Ascending aorta (tissue), 2 donors: ENCODE measurements at regions not wholly inside any gene's neighbourhood (a gene's known extent, or its start where the extent isn't known, plus 50 kb on each side); places are given as distances from the start of the nearest gene placed in this dataset.

Experiments used
- DNase-seq, 2 donors: peaks; one replicate each; pipeline ENCODE4 v3.0.0-alpha.2; 2019; ENCODE audit warnings: low spot score in 2 of 2
- H3K27ac ChIP-seq, 2 donors: fragments of 200-600 bp; sonication (generic); one replicate each; pipeline ENCODE4 v1.5.1; 2016 to 2017; ENCODE audit warnings: mild to moderate bottlenecking in 1 of 2
- H3K27me3 ChIP-seq: fragments of 200-600 bp; sonication (generic); one replicate; pipeline ENCODE4 v1.5.1; 2017
- H3K36me3 ChIP-seq, 2 donors: fragments of 200-600 bp; sonication (generic); one replicate each; pipeline ENCODE4 v1.5.1; 2016
- H3K4me1 ChIP-seq, 2 donors: fragments of 200-600 bp; sonication (generic); one replicate each; pipeline ENCODE4 v1.5.1; 2016 to 2017; ENCODE audit warnings: mild to moderate bottlenecking in 1 of 2
- H3K4me3 ChIP-seq, 2 donors: fragments of 200-600 bp; sonication (generic); one replicate each; pipeline ENCODE4 v1.5.1; 2016 to 2017; ENCODE audit warnings: mild to moderate bottlenecking in 1 of 2
- H3K9me3 ChIP-seq, 2 donors: fragments of 200-600 bp; sonication (generic); one replicate each; pipeline ENCODE4 v1.5.1; 2016
- intact Hi-C: fragments of 100-400 bp; cut with DNase I; formaldehyde crosslinking; loops from one replicate; pipeline ENCODE4 v1.15.1; 2023
- TF ChIP-seq, protein P1 (sequence below), 3 experiments: fragments of 200-600 bp in 2 of 3; fragments of 450-650 bp in 1 of 3; sonication (generic) in 2 of 3; IDR thresholded peaks; one replicate each; pipeline ENCODE4 v1.5.1; 2016 to 2019; ENCODE audit warnings: antibody characterized with exemption in 3 of 3, mild to moderate bottlenecking in 1 of 3, moderate library complexity in 1 of 3

- intact Hi-C loops = no loop called here
- no peaks in the 10 kb centered on the region for H3K36me3 ChIP-seq
- no peaks in the 10 kb centered on the region for H3K27me3 ChIP-seq
- H3K4me3 ChIP-seq = no peak overlapping the region
- no peaks in the 10 kb centered on the region for H3K9me3 ChIP-seq
- TF ChIP-seq, protein P1, sequence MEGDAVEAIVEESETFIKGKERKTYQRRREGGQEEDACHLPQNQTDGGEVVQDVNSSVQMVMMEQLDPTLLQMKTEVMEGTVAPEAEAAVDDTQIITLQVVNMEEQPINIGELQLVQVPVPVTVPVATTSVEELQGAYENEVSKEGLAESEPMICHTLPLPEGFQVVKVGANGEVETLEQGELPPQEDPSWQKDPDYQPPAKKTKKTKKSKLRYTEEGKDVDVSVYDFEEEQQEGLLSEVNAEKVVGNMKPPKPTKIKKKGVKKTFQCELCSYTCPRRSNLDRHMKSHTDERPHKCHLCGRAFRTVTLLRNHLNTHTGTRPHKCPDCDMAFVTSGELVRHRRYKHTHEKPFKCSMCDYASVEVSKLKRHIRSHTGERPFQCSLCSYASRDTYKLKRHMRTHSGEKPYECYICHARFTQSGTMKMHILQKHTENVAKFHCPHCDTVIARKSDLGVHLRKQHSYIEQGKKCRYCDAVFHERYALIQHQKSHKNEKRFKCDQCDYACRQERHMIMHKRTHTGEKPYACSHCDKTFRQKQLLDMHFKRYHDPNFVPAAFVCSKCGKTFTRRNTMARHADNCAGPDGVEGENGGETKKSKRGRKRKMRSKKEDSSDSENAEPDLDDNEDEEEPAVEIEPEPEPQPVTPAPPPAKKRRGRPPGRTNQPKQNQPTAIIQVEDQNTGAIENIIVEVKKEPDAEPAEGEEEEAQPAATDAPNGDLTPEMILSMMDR (IDR thresholded peaks at IDR 0.05) = no peak
- DNase-seq = no peak
- no peaks in the 10 kb centered on the region for H3K4me1 ChIP-seq
- no peak overlapping the region for H3K27ac ChIP-seq
Observed at GRCh38 chr7:119483364-119483763, 789.6 kb upstream of the KCND2 start.

GRCh38 chr7:119514326-119514725 lies 758.6 kb upstream of the KCND2 start:
- H3K4me1 ChIP-seq = no peaks in the 10 kb centered on the region
- no peaks in the 10 kb centered on the region for H3K9me3 ChIP-seq
- no peak for DNase-seq
- no peak overlapping the region for H3K4me3 ChIP-seq
- TF ChIP-seq, protein P1 (IDR thresholded peaks at IDR 0.05) = no peak
- intact Hi-C loops = no loop called here
- no peak overlapping the region for H3K27ac ChIP-seq
- no peaks in the 10 kb centered on the region for H3K27me3 ChIP-seq
- H3K36me3 ChIP-seq = no peaks in the 10 kb centered on the region

DNA sequence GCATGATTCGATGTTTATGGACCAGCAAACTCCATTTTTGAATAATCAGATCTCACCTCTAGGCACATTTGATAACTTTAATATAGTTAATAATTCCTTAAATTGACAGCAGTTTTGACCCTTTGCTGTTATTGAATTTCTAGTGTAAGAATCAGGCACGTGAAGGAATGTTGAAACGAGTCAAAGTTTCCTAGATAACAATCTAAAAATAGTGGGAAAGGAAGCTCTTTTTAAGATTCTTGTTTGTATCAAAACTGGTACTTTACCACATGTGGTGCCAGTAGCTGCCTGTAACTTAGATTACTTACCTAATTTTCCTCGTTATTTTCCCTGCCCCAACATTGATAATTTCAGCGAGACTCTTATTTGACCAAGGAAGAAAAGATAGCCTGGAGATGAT lies 757.8 kb upstream of the KCND2 start:
- H3K4me3 ChIP-seq = no peak overlapping the region
- no peaks in the 10 kb centered on the region for H3K9me3 ChIP-seq
- intact Hi-C loops = no loop called here
- H3K36me3 ChIP-seq = no peaks in the 10 kb centered on the region
- H3K27ac ChIP-seq = no peak overlapping the region
- H3K27me3 ChIP-seq = no peaks in the 10 kb centered on the region
- no peak for DNase-seq
- TF ChIP-seq, protein P1 (IDR thresholded peaks at IDR 0.05) = no peak
- H3K4me1 ChIP-seq = no peaks in the 10 kb centered on the region

GRCh38 chr7:119515962-119516361 lies 757.0 kb upstream of the KCND2 start:
- no peaks in the 10 kb centered on the region for H3K36me3 ChIP-seq
- H3K9me3 ChIP-seq = no peaks in the 10 kb centered on the region
- intact Hi-C loops = no loop called here
- no peak for DNase-seq
- no peaks in the 10 kb centered on the region for H3K27me3 ChIP-seq
- H3K4me3 ChIP-seq = no peak overlapping the region
- no peak overlapping the region for H3K27ac ChIP-seq
- no peaks in the 10 kb centered on the region for H3K4me1 ChIP-seq
- TF ChIP-seq, protein P1 (IDR thresholded peaks at IDR 0.05) = no peak

DNA sequence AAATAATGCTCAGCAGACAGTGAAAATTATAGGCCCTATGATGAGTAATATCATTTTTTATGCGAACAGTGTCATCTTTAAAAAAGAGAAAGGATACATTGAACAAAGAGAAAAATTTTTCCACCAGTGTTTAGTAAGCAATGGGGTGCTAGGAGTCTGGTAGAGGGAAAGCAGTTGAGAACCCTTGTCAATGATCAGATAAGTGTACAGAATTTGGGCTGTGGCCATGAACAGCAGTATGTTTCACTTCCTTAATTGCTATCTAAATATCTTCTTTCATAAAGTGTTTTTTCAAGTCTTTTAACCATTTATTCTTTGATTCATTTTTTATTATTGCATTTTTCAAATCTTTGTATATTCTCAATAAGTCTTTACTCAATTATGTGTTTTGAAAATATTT lies 750.7 kb upstream of the KCND2 start:
- Histone ChIP-seq H3K9me3 (peaks cover 0 to 8% of the 10 kb centered on the region in 2 donors), H3K4me3 (no peak overlapping the region), H3K4me1 (no peaks in the 10 kb centered on the region), H3K27ac (no peak overlapping the region), H3K36me3 (no peaks in the 10 kb centered on the region), H3K27me3 (no peaks in the 10 kb centered on the region)
- TF ChIP-seq, protein P1 (IDR thresholded peaks at IDR 0.05) = no peak
- DNase-seq = no peak
- intact Hi-C loops = no loop called here

GRCh38 chr7:119522698-119523097 lies 750.3 kb upstream of the KCND2 start:
- peaks cover 0 to 8% of the 10 kb centered on the region in 2 donors for H3K9me3 ChIP-seq
- no peaks in the 10 kb centered on the region for H3K27me3 ChIP-seq
- no peak for DNase-seq
- H3K4me3 ChIP-seq = no peak overlapping the region
- H3K4me1 ChIP-seq = no peaks in the 10 kb centered on the region
- no peaks in the 10 kb centered on the region for H3K36me3 ChIP-seq
- no peak overlapping the region for H3K27ac ChIP-seq
- TF ChIP-seq, protein P1 (IDR thresholded peaks at IDR 0.05) = no peak
- intact Hi-C loops = no loop called here
